Superior temporal gyrus (tissue), 1 donor: ENCODE measurements at regions not wholly inside any gene's neighbourhood (a gene's known extent, or its start where the extent isn't known, plus 50 kb on each side); places are given as distances from the start of the nearest gene placed in this dataset.
"Not testable (repeated sequence)": the region's sequence is repeated elsewhere in the genome, so short reads cannot be mapped to it uniquely, and the experiment has no call there.

Experiments
- DNase-seq: peaks from one replicate; pipeline ENCODE4 v3.0.0-alpha.2; 2016; ENCODE audit errors: extremely low spot score

- DNase-seq = no peak
Measured at GRCh38 chr10:84700668-84701369, 372.4 kb downstream of the CCSER2 start.

- DNase-seq = no peak
Measured at GRCh38 chr10:84701370-84701720, 373.0 kb downstream of the CCSER2 start.

GRCh38 chr10:84704101-84704500 is 375.7 kb downstream of the CCSER2 start:
- no peak for DNase-seq

GRCh38 chr10:84706431-84706830 is 378.0 kb downstream of the CCSER2 start:
- no peak for DNase-seq

- no peak for DNase-seq
Measured at GRCh38 chr10:84706875-84707274, 378.5 kb downstream of the CCSER2 start.

- peak; percentile 18 for DNase-seq
Measured at GRCh38 chr10:84715911-84716310, 387.5 kb downstream of the CCSER2 start.

GRCh38 chr10:84718877-84719616 is 390.7 kb downstream of the CCSER2 start:
- no peak for DNase-seq

- no peak for DNase-seq
Measured at GRCh38 chr10:84719687-84720086, 391.3 kb downstream of the CCSER2 start.

- no peak for DNase-seq
Measured at GRCh38 chr10:84727398-84727797, 399.0 kb downstream of the CCSER2 start.

- DNase-seq = not testable (repeated sequence)
Measured at GRCh38 chr10:84739126-84739525, 410.7 kb downstream of the CCSER2 start.

GRCh38 chr10:84739641-84740040 is 411.3 kb downstream of the CCSER2 start:
- no peak for DNase-seq

GRCh38 chr10:84743483-84743882 is 415.1 kb downstream of the CCSER2 start:
- no peak for DNase-seq

- no peak for DNase-seq
Measured at GRCh38 chr10:84755311-84755710, 426.9 kb downstream of the CCSER2 start.

GRCh38 chr10:84756653-84757052 is 428.3 kb downstream of the CCSER2 start:
- DNase-seq = not testable (repeated sequence)

GRCh38 chr10:84761994-84762614 is 433.7 kb downstream of the CCSER2 start:
- DNase-seq = not testable (repeated sequence)

GRCh38 chr10:84762754-84763394 is 434.5 kb downstream of the CCSER2 start:
- DNase-seq = no peak

- DNase-seq = no peak
Measured at GRCh38 chr10:84763965-84764364, 435.6 kb downstream of the CCSER2 start.

GRCh38 chr10:84765086-84765485 is 436.7 kb downstream of the CCSER2 start:
- no peak for DNase-seq

GRCh38 chr10:84765656-84766055 is 437.3 kb downstream of the CCSER2 start:
- DNase-seq = no peak

GRCh38 chr10:84766923-84767322 is 438.5 kb downstream of the CCSER2 start:
- DNase-seq = no peak

- DNase-seq = no peak
Measured at GRCh38 chr10:84768132-84768531, 439.7 kb downstream of the CCSER2 start.

- DNase-seq = no peak
Measured at GRCh38 chr10:84770824-84771223, 442.4 kb downstream of the CCSER2 start.
